ENCODE measurements at regions not wholly inside any gene's neighbourhood (a gene's known extent, or its start where the extent isn't known, plus 50 kb on each side); places are given as distances from the start of the nearest gene placed in this dataset.
"Not testable (repeated sequence)": the region's sequence is repeated elsewhere in the genome, so short reads cannot be mapped to it uniquely, and the experiment has no call there.

- not testable (repeated sequence) for H3K36me3 Mint-ChIP-seq, ATAC-seq, H3K27me3 Mint-ChIP-seq, H3K4me3 Mint-ChIP-seq, H3K9me3 Mint-ChIP-seq, H3K4me1 Mint-ChIP-seq, H3K27ac Mint-ChIP-seq
Measured at GRCh38 chr4:9505341-9505740, 61.1 kb downstream of the DEFB131A start.

- H3K27ac Mint-ChIP-seq, H3K36me3 Mint-ChIP-seq, H3K4me1 Mint-ChIP-seq, H3K9me3 Mint-ChIP-seq, ATAC-seq, H3K27me3 Mint-ChIP-seq, H3K4me3 Mint-ChIP-seq: not testable (repeated sequence)
Measured at GRCh38 chr4:9506672-9507071, 62.5 kb downstream of the DEFB131A start.

GRCh38 chr4:9512941-9513340 lies 68.7 kb downstream of the DEFB131A start:
- not testable (repeated sequence) for H3K4me1 Mint-ChIP-seq, H3K36me3 Mint-ChIP-seq, H3K27me3 Mint-ChIP-seq, H3K4me3 Mint-ChIP-seq, H3K9me3 Mint-ChIP-seq, ATAC-seq, H3K27ac Mint-ChIP-seq

- ATAC-seq, H3K27ac Mint-ChIP-seq, H3K36me3 Mint-ChIP-seq, H3K4me3 Mint-ChIP-seq, H3K9me3 Mint-ChIP-seq, H3K27me3 Mint-ChIP-seq, H3K4me1 Mint-ChIP-seq: not testable (repeated sequence)
Measured at GRCh38 chr4:9519631-9520030, 75.4 kb downstream of the DEFB131A start.

- H3K27me3 Mint-ChIP-seq, H3K4me3 Mint-ChIP-seq, ATAC-seq, H3K9me3 Mint-ChIP-seq, H3K36me3 Mint-ChIP-seq, H3K27ac Mint-ChIP-seq, H3K4me1 Mint-ChIP-seq: not testable (repeated sequence)
Measured at GRCh38 chr4:9522903-9523302, 78.7 kb downstream of the DEFB131A start.

- not testable (repeated sequence) for H3K4me3 Mint-ChIP-seq, H3K4me1 Mint-ChIP-seq, H3K36me3 Mint-ChIP-seq, H3K9me3 Mint-ChIP-seq, H3K27me3 Mint-ChIP-seq, ATAC-seq, H3K27ac Mint-ChIP-seq
Measured at GRCh38 chr4:9524406-9524805, 80.2 kb downstream of the DEFB131A start.

- peaks cover 48% of the 10 kb centered on the region for H3K27me3 Mint-ChIP-seq
Measured at GRCh38 chr4:9532134-9532862, 88.1 kb downstream of the DEFB131A start.

GRCh38 chr4:9532863-9533192 lies 88.6 kb downstream of the DEFB131A start:
- H3K4me1 Mint-ChIP-seq, ATAC-seq, H3K27ac Mint-ChIP-seq, H3K9me3 Mint-ChIP-seq, H3K36me3 Mint-ChIP-seq: not testable (repeated sequence)
- Mint-ChIP-seq H3K4me3 (peak overlapping the region; percentile 73), H3K27me3 (peaks cover 48% of the 10 kb centered on the region)

More at GRCh38 chr4:9532134-9532862, 88.1 kb downstream of the DEFB131A start:
- Mint-ChIP-seq H3K4me3 (peak overlapping the region; percentile 73), H3K27ac (peak overlapping the region; percentile 51)
- H3K36me3 Mint-ChIP-seq, H3K4me1 Mint-ChIP-seq, ATAC-seq, H3K9me3 Mint-ChIP-seq: not testable (repeated sequence)

- not testable (repeated sequence) for H3K27ac Mint-ChIP-seq, ATAC-seq, H3K36me3 Mint-ChIP-seq, H3K4me3 Mint-ChIP-seq, H3K4me1 Mint-ChIP-seq, H3K9me3 Mint-ChIP-seq
- peaks cover 36% of the 10 kb centered on the region for H3K27me3 Mint-ChIP-seq
Measured at GRCh38 chr4:9537101-9537500, 92.9 kb downstream of the DEFB131A start.

- H3K4me3 Mint-ChIP-seq, H3K36me3 Mint-ChIP-seq, H3K27ac Mint-ChIP-seq, H3K9me3 Mint-ChIP-seq, ATAC-seq, H3K27me3 Mint-ChIP-seq, H3K4me1 Mint-ChIP-seq: not testable (repeated sequence)
Measured at GRCh38 chr4:9539939-9540520, 95.8 kb downstream of the DEFB131A start.

GRCh38 chr4:9541388-9541915 lies 97.2 kb downstream of the DEFB131A start:
- H3K36me3 Mint-ChIP-seq, H3K9me3 Mint-ChIP-seq, H3K27ac Mint-ChIP-seq, H3K4me3 Mint-ChIP-seq, H3K4me1 Mint-ChIP-seq, ATAC-seq, H3K27me3 Mint-ChIP-seq: not testable (repeated sequence)

GRCh38 chr4:9544851-9545250 lies 100.6 kb downstream of the DEFB131A start:
- ATAC-seq, H3K27ac Mint-ChIP-seq, H3K4me3 Mint-ChIP-seq, H3K4me1 Mint-ChIP-seq, H3K36me3 Mint-ChIP-seq, H3K27me3 Mint-ChIP-seq, H3K9me3 Mint-ChIP-seq: not testable (repeated sequence)

- ATAC-seq, H3K4me3 Mint-ChIP-seq, H3K4me1 Mint-ChIP-seq, H3K9me3 Mint-ChIP-seq, H3K36me3 Mint-ChIP-seq, H3K27ac Mint-ChIP-seq, H3K27me3 Mint-ChIP-seq: not testable (repeated sequence)
Measured at GRCh38 chr4:9547470-9547869, 103.3 kb downstream of the DEFB131A start.

GRCh38 chr4:9556076-9556475 lies 111.9 kb downstream of the DEFB131A start:
- not testable (repeated sequence) for H3K27ac Mint-ChIP-seq, H3K4me3 Mint-ChIP-seq, H3K4me1 Mint-ChIP-seq, H3K36me3 Mint-ChIP-seq, H3K27me3 Mint-ChIP-seq, H3K9me3 Mint-ChIP-seq, ATAC-seq

GRCh38 chr4:9577869-9578268 lies 133.7 kb downstream of the DEFB131A start:
- H3K4me3 Mint-ChIP-seq, H3K36me3 Mint-ChIP-seq, ATAC-seq, H3K27me3 Mint-ChIP-seq, H3K4me1 Mint-ChIP-seq, H3K27ac Mint-ChIP-seq: not testable (repeated sequence)
- H3K9me3 Mint-ChIP-seq, result peaks cover 27% of the 10 kb centered on the region

- H3K4me1 Mint-ChIP-seq, ATAC-seq, H3K4me3 Mint-ChIP-seq, H3K27ac Mint-ChIP-seq, H3K36me3 Mint-ChIP-seq: not testable (repeated sequence)
- Mint-ChIP-seq H3K9me3 (peaks cover 14% of the 10 kb centered on the region), H3K27me3 (peaks cover 12% of the 10 kb centered on the region)
Measured at GRCh38 chr4:9582880-9583279, 138.7 kb downstream of the DEFB131A start.
